K562 (cell line): ENCODE measurements at regions not wholly inside any gene's neighbourhood (a gene's known extent, or its start where the extent isn't known, plus 50 kb on each side); places are given as distances from the start of the nearest gene placed in this dataset.

Source experiments
- COPS2 ChIP-seq: fragments of 450-650 bp; conservative IDR thresholded peaks from 2 replicates; pipeline ENCODE4 v1.6.1; 2016; ENCODE audit warnings: mild to moderate bottlenecking, moderate library complexity
- E2F8 ChIP-seq: fragments of 450-650 bp; IDR thresholded peaks from 2 replicates; pipeline ENCODE4 v1.7.1; 2018; ENCODE audit warnings: mild to moderate bottlenecking, low read depth; ENCODE audit not compliant: partially characterized antibody
- GMEB1 ChIP-seq: fragments of 250-450 bp; sonication (Bioruptor Pico); IDR thresholded peaks from 2 replicates; pipeline ENCODE4 v1.4.0; 2020; ENCODE audit warnings: mild to moderate bottlenecking
- MAFF ChIP-seq: IDR thresholded peaks from 2 replicates; pipeline ENCODE4 v1.6.1; 2012; ENCODE audit warnings: low read length, improper control_type of control experiment
- MLLT1 ChIP-seq, 2 experiments: fragments of 450-650 bp; IDR thresholded peaks; 2 replicates each; pipeline ENCODE4 v1.6.1; 2016
- TEAD4 ChIP-seq, 2 experiments: sonication (generic) in 1 of 2; formaldehyde crosslinking in 1 of 2; IDR thresholded peaks; 2 replicates each; pipeline versions ENCODE4 v1.6.1 to v1.8.0; 2012 to 2022; ENCODE audit warnings: borderline replicate concordance in 1 of 2, inconsistent platforms in 1 of 2, low read length in 1 of 2, mild to moderate bottlenecking in 1 of 2, missing genetic modification reagents in 1 of 2
- UBTF ChIP-seq, 2 experiments: IDR thresholded peaks; 2 replicates each; pipeline ENCODE4 v1.6.1; 2012; ENCODE audit warnings: improper control_type of control experiment in 2 of 2, low read depth in 2 of 2, low read length in 2 of 2, borderline replicate concordance in 1 of 2

GRCh38 chr18:25469489-25469888, 117.5 kb upstream of the ZNF521 start (continued):
- no peak for TF ChIP-seq UBTF (IDR thresholded peaks at IDR 0.05; ENCODE audit: borderline replicate concordance in 1 of 2, low read depth in 2 of 2, low read length in 2 of 2)
- TF ChIP-seq MLLT1 (IDR thresholded peaks at IDR 0.05): no peak
- TF ChIP-seq COPS2: no peak
- no peak for TF ChIP-seq TEAD4 (IDR thresholded peaks at IDR 0.05; ENCODE audit: low read length)
- TF ChIP-seq TEAD4 (CRISPR knock-in tag; IDR thresholded peaks at IDR 0.05; ENCODE audit: borderline replicate concordance): no peak
- no peak for TF ChIP-seq MAFF
- TF ChIP-seq E2F8: no peak
- TF ChIP-seq GMEB1 (CRISPR knock-in tag): no peak
